GM18519 (cell line): ENCODE measurements at regions not wholly inside any gene's neighbourhood (a gene's known extent, or its start where the extent isn't known, plus 50 kb on each side); places are given as distances from the start of the nearest gene placed in this dataset.

Source experiments
- ATAC-seq: cut with Tn5 transposase; IDR thresholded peaks from one replicate; pipeline ENCODE4 v1.9.1; 2021; ENCODE audit warnings: mild to moderate bottlenecking, moderate library complexity; ENCODE audit not compliant: unreplicated experiment, low FRiP score

GRCh38 chr11:97354026-97354425 is 964.2 kb downstream of the JRKL start:
- no peak for ATAC-seq

- ATAC-seq = no peak
These were observed 964.8 kb downstream of the JRKL start for GRCh38 chr11:97354576-97354975.

- no peak for ATAC-seq
These were observed 965.4 kb downstream of the JRKL start for GRCh38 chr11:97355230-97355629.

- ATAC-seq = no peak
These were observed 966.3 kb downstream of the JRKL start for GRCh38 chr11:97356144-97356543.

- ATAC-seq = no peak
These were observed 969.2 kb downstream of the JRKL start for GRCh38 chr11:97359016-97359415.

GRCh38 chr11:97361812-97362378 is 972.1 kb downstream of the JRKL start:
- ATAC-seq = no peak

GRCh38 chr11:97363331-97363730 is 973.5 kb downstream of the JRKL start:
- ATAC-seq = no peak

- no peak for ATAC-seq
These were observed 974.2 kb downstream of the JRKL start for GRCh38 chr11:97364047-97364446.

- ATAC-seq = no peak
These were observed 977.7 kb downstream of the JRKL start for GRCh38 chr11:97367406-97368083.

DNA sequence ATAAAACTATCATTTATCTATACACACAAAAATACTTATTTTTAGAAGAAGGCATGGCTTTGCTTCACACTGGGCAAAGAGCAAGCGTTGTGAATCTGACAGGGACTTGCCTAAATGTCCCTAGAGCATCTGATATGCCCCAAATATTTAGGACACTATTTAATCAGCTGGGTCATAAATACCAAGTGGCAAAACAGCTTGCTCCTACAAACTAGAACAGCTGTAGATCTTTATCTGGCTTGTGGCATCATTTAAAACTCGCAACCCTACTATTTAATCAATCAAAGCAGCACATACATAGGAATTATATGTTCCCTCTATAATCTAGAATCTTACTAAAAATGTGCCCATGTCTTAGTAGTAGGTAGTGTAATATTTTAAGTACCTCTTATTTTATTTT is 999.5 kb downstream of the JRKL start:
- no peak for ATAC-seq

DNA sequence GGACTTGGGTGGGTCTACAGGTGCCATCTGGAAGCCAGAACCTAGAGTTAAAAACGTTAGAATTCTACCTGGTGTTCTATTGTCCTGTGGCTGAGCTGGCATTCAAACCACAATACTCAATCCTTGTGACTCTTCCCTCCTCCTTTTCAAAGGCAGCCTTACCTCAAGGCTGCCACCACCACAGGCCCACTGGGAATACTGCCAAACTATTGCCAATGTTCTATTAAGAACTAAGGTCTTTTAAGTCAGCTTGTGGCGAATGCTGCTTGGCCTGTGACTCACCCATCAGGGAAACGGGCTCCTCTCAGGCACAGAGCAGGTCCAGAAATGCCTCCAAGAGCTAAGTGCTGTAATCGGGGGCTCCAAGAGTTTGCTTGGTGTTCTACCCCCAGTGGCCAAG is 1008.4 kb downstream of the JRKL start:
- no peak for ATAC-seq

- no peak for ATAC-seq
These were observed 1019.3 kb downstream of the JRKL start for GRCh38 chr11:97409141-97409540.

DNA sequence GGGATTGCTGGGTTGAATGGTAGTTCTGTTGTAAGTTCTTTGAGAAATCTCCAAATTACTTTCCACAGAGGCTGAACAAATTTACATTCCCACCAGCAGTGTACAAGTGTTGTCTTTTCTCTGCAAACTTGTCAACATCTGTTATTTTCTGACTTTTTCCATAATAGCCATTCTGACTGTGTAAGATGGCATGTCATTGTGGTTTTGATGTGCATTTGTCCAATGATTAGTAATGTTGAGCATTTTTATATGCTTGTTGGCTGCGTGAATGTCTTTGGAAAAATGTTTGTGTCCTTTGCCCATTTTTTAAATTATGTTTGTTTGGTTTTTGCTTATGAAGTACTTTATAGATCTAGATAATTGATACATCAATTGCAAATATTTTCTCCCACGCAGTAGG is 1025.0 kb downstream of the JRKL start:
- no peak for ATAC-seq

- ATAC-seq = no peak
These were observed 1029.9 kb downstream of the JRKL start for GRCh38 chr11:97419729-97420128.

GRCh38 chr11:97428247-97428790 is 1038.5 kb downstream of the JRKL start:
- ATAC-seq = no peak

DNA sequence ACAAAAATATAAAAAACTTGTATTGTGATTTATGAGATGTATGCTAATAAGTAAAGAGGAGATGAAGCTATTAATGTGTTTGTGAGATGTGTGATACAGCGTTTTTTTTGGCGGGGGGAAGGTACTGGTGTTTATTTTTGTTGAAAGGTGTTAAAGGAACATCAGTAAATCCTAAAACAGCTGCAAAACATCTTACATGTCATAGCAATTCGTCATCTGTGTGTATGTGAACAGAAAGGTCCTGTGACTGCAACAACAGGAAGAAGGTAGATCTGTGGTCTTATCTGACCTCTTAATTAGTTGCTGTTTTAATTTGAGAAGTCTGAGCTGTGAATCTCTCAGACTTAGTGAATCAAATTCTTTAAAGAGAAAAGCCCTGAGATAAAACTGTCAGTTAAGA is 1041.1 kb downstream of the JRKL start:
- ATAC-seq = no peak

DNA sequence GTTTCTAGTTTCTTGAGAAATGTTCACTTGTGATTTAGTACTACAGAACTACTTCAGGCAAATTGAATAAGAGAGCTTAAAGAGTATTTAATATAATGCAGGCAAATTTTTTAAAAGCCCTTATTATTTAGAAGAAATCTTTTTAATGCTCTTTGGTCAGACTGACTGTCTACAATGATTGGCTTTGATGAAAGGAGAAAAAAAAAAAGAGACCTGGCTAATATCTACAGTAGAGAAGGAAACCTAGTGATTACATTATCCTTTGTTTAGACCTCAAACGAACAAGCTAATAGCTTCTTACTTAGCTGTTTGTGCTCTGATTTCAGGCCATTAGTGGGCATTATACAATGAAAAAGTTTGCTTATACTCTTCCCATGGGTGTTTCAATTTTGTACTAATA is 1043.1 kb downstream of the JRKL start:
- no peak for ATAC-seq

- ATAC-seq = no peak
These were observed 1055.7 kb downstream of the JRKL start for GRCh38 chr11:97445561-97445960.

GRCh38 chr11:97451441-97451840 is 1061.6 kb downstream of the JRKL start:
- no peak for ATAC-seq

GRCh38 chr11:97454988-97455387 is 1065.2 kb downstream of the JRKL start:
- no peak for ATAC-seq

DNA sequence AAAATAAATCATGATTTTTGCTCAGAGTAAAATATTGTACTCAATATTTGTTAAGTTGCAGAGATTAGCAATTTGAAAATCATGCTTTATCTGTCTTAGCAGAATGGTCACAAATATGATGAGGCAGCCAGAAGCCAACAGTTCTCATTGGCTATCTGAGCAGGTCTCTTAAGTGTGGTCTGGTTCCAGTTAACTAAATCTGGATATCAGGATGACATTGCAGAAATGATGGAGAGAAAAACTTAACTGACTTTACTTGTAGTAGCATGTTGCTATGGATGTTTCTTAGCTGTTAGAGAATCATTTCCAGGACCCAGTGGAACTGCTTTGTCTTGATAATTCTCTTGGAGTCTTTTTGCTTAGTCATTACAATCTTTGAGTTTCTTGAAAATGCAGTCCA is 1070.3 kb downstream of the JRKL start:
- ATAC-seq = no peak
